D721Med (cell line): ENCODE measurements at regions not wholly inside any gene's neighbourhood (a gene's known extent, or its start where the extent isn't known, plus 50 kb on each side); places are given as distances from the start of the nearest gene placed in this dataset.

Experiments
- DNase-seq: peaks from one replicate; pipeline ENCODE4 v3.0.0; 2011; ENCODE audit warnings: low spot score; ENCODE audit not compliant: insufficient read length
- FAIRE-seq: peaks from 2 replicates; lab custom pipeline; 2011; peaks lifted over from hg19 to GRCh38; lab: Jason Lieb, UNC
- TF ChIP-seq, protein P1 (sequence below): IDR thresholded peaks from 2 replicates; pipeline ENCODE4 v1.5.1; 2012; ENCODE audit warnings: mild to moderate bottlenecking, control low read depth; ENCODE audit not compliant: insufficient read depth; ENCODE audit errors: missing control alignments

DNA sequence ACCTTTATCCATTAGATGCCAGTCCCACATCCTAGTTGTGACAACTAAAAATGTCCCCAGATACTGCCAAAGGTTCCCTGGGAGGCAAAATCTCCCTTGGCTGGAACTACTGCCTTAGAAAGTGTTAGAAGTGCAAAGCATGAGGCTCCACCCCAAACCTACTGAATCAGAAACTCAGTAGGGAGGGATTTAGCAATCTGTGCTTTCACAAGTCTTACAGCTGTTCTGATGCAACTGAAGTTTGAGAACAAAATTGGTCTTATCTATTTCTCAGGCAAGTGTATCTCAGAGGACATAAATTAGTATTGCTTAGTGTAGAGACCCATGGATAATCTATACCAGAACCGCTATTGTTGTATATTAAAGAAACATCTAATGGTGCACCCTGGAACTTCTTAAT is 70.2 kb downstream of the CLDN1 start:
- TF ChIP-seq, protein P1, sequence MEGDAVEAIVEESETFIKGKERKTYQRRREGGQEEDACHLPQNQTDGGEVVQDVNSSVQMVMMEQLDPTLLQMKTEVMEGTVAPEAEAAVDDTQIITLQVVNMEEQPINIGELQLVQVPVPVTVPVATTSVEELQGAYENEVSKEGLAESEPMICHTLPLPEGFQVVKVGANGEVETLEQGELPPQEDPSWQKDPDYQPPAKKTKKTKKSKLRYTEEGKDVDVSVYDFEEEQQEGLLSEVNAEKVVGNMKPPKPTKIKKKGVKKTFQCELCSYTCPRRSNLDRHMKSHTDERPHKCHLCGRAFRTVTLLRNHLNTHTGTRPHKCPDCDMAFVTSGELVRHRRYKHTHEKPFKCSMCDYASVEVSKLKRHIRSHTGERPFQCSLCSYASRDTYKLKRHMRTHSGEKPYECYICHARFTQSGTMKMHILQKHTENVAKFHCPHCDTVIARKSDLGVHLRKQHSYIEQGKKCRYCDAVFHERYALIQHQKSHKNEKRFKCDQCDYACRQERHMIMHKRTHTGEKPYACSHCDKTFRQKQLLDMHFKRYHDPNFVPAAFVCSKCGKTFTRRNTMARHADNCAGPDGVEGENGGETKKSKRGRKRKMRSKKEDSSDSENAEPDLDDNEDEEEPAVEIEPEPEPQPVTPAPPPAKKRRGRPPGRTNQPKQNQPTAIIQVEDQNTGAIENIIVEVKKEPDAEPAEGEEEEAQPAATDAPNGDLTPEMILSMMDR, result no peak
- no peak for DNase-seq
- FAIRE-seq, result no peak

DNA sequence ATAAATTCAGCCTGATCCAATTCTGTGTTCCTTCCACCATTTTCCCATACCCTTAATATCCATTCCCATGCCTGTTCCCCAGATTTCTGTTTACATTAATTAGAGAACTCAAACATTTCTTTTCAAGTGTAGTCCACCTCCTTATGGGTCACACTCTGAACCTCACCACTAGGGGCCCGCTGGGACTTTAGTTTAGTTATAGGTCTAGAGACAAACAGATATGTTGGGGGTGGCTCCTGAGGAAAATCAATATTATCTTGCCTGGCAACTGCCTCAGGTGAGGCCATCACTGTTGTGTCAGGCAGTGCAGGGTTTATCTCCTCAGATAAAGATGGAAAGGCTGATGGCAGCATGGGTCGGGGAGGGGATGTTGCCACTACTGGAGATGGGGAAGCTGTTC is 72.8 kb downstream of the CLDN1 start:
- FAIRE-seq, result no peak
- TF ChIP-seq, protein P1, result no peak
- no peak for DNase-seq

DNA sequence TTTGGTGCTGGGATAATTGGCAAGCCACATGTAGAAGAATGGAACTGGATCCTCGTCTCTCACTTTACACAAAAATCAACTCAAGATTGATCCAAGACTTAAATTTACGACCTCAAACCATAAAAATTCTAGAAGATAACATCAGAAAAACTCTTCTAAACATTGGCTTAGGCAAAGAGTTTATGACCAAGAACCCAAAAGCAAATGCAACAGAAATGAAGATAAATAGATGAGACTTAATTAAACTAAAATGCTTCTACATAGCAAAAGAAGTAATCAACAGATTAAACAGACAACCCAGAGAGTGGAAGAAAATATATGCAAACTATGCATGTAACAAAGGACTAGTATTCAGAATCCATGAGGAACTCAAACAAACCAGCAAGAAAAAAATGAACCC is 80.1 kb downstream of the CLDN1 start:
- no peak for FAIRE-seq
- TF ChIP-seq, protein P1, result no peak
- DNase-seq, result no peak

DNA sequence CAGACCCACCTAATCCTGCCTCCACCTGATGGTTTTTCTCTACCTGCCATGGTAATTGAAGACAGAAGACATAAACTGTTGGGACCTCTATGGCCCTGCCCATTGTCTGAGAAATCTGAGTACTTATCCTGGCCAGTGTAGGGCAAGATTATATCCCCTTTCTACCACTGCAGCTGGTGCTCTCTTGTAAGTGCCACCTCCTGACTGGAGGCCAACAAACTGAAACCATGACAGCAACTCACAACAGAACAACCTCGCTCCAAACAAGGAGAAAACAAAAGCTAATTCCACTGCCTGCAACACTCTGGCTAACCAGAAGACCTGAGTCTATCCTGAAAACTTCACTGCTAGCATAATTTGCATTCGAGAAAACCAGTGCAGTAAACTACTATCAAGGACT is 82.9 kb downstream of the CLDN1 start:
- FAIRE-seq, result no peak
- DNase-seq, result no peak
- TF ChIP-seq, protein P1, result no peak

DNA sequence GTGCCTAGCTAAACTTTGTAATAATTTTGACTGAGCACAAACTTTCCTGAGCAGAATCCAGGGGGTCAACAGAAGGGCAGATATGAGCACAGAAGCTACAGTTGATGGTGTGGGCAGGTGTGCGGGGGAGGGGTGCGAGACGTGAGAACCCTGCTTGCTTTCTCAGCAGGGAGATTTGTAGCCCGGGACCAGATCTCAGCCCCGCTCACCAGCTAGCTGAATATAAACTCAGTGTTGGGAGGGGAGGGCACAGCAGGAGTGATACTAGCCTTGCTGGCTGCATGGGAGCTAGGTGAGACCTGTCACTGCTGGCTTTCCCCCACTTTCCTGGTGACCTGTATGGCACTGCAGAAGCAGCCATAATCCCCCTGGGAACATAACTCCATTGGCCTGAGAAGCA is 83.4 kb downstream of the CLDN1 start:
- FAIRE-seq, result no peak
- TF ChIP-seq, protein P1, result no peak

DNA sequence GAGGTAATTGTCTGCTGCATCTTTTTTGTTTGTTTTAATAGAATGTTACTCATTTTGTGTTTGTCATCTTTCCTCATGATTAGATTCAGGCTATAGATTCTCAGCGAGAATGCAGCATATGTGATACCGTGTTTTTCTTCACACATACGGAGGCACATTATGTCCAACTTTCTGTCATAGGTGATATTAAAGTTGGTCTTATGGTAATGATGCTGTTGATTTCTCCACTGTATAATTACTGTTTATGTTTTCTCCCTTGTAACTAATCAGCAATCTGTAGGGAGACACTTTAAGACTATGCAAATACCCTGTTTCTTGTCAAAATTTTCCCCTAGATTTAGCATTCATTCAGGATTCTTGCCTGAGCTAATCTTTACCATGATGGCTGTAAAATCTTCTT is 87.6 kb downstream of the CLDN1 start:
- FAIRE-seq (no peak), DNase-seq (no peak)
- TF ChIP-seq, protein P1, result no peak

More for the DNA sequence above, 83.4 kb downstream of the CLDN1 start:
- no peak for DNase-seq

DNA sequence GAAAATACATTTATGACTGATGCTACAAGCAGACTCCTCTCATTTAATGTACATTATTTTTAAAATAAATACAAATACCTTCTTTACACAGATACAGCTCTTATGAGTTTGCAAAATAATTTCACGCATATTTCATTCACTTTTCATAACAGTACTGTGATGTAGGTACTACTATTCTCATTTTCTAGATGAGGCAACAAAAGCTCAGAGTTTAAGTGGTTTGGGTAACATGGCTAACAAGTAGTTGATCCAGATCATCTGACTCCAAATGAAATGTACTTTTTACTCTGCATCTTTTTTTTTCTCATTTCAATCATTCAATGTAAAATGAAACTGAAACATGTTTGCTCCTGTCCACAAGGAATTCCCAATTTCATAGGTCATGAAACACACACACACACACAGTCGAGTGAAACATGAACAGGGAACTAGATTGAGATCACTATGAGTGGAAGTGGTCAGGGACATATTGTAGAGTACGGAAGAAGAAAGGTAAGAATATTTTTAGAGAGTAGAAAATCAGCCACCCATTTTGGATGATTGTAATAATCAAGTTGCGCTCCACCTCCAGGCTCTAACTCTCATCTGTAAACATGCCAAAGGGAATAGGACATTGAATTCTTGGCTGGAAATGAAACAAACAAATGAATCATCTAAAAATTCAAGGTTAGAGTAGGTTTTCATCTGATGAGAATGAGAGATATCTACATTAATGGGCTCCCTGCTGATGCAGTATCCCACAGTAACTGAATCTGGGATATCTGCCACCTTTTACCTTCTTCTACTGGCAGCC is 92.4 kb downstream of the CLDN1 start:
- no peak for FAIRE-seq
- TF ChIP-seq, protein P1, result no peak

More for the DNA sequence above, 92.4 kb downstream of the CLDN1 start:
- no peak for DNase-seq
